ENCODE measurements at regions not wholly inside any gene's neighbourhood (a gene's known extent, or its start where the extent isn't known, plus 50 kb on each side); places are given as distances from the start of the nearest gene placed in this dataset.

GRCh38 chr12:113604666-113605065 is 133.0 kb upstream of the LHX5 start:
- DNase-seq, result no peak
- H3K4me1 ChIP-seq, result no peaks in the 10 kb centered on the region
- TF ChIP-seq EP300 (IDR thresholded peaks at IDR 0.05) (no peak), CTCF (IDR thresholded peaks at IDR 0.05) (no peak), POLR2AphosphoS5 (IDR thresholded peaks at IDR 0.05) (no peak), POLR2A (IDR thresholded peaks at IDR 0.05) (no peak)
- intact Hi-C loops (cut with DNase I), result no loop called here
- H3K4me3 ChIP-seq, result no peak overlapping the region
- H3K36me3 ChIP-seq, result no peaks in the 10 kb centered on the region
- peaks cover 0 to 28% (median 0%) of the 10 kb centered on the region in 3 donors for H3K27me3 ChIP-seq
- no peaks in the 10 kb centered on the region for H3K9me3 ChIP-seq
- no peak overlapping the region for H3K27ac ChIP-seq

DNA sequence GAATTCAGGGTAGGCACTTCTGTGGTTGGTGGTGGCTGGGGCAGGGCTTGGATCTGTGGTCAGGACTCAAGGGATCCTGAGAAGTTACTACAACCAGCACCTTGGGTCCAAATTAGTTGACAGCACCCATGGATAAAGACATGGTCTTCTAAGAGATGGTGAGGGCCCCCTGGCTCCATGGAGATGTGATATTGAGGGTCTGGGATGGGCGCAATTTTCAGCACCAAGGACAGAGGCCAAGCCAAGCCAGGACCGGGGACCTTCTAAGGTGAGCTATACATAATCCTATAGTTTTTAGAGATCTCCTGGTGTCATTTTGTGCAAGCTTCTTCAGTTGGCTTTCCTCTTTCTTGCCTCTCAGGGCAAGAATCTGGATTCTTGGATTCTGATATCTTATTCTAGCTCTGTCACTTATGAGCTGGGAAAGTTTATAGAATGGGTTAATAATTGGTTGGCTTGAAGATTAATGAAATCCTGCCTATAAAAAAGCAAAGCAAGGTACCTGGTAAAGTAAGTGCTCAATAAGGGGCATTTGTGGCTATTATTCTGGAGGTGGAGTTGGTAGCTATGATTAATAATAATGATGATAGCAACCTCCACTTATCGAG is 130.1 kb upstream of the LHX5 start:
- WGBS, 2 donors, result 44 to 56% methylated on average over 3 of the region's 3 CpGs
- Histone ChIP-seq H3K4me1 (no peaks in the 10 kb centered on the region), H3K36me3 (no peaks in the 10 kb centered on the region), H3K27ac (no peak overlapping the region), H3K27me3 (peaks cover 0 to 13% (median 0%) of the 10 kb centered on the region in 3 donors), H3K4me3 (no peak overlapping the region), H3K9me3 (no peaks in the 10 kb centered on the region)
- TF ChIP-seq CTCF (IDR thresholded peaks at IDR 0.05), result no peak
- TF ChIP-seq EP300 (IDR thresholded peaks at IDR 0.05), result no peak
- TF ChIP-seq POLR2A (IDR thresholded peaks at IDR 0.05), result no peak
- no peak for TF ChIP-seq POLR2AphosphoS5 (IDR thresholded peaks at IDR 0.05)
- intact Hi-C loops (cut with DNase I), result no loop called here
- DNase-seq, result no peak

- no peaks in the 10 kb centered on the region for H3K4me1 ChIP-seq
- peaks cover 0 to 26% (median 0%) of the 10 kb centered on the region in 3 donors for H3K27me3 ChIP-seq
- H3K36me3 ChIP-seq, result no peaks in the 10 kb centered on the region
- H3K9me3 ChIP-seq, result peaks cover 0 to 6% (median 2%) of the 10 kb centered on the region in 4 donors
- no peak overlapping the region for H3K4me3 ChIP-seq
- intact Hi-C loops (cut with DNase I), result no loop called here
- no peak for TF ChIP-seq CTCF (IDR thresholded peaks at IDR 0.05)
- DNase-seq, result no peak
- WGBS, 2 donors, result 65 to 66% methylated on average over 11 of the region's 11 CpGs
- no peak overlapping the region for H3K27ac ChIP-seq
Observed at GRCh38 chr12:113598815-113599406, 127.2 kb upstream of the LHX5 start.

DNA sequence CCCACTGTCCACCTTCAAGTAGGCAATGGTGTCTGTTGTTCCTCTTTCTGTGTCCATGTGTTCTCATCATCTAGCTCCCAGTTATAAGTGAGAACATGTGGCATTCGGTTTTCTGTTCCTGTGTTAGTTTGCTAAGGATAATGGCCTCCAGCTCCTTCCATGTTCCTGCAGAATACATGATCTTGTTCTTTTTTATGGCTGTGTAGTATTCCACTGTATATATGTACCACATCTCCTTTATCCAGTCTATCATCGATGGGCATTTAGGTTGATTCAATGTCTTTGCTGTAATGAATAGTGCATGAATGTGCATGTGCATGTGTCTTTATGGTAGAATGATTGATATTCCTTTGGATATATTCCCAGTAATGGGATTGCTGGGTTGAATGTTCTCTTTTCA is 123.3 kb upstream of the LHX5 start:
- H3K4me1 ChIP-seq, result no peaks in the 10 kb centered on the region
- H3K36me3 ChIP-seq, result no peaks in the 10 kb centered on the region
- no peak overlapping the region for H3K27ac ChIP-seq
- no peak for DNase-seq
- TF ChIP-seq POLR2A (IDR thresholded peaks at IDR 0.05) (no peak), EP300 (IDR thresholded peaks at IDR 0.05) (no peak), POLR2AphosphoS5 (IDR thresholded peaks at IDR 0.05) (no peak), CTCF (IDR thresholded peaks at IDR 0.05) (no peak)
- intact Hi-C loops (cut with DNase I), result no loop called here
- peaks cover 5 to 51% (median 6%) of the 10 kb centered on the region in 3 donors for H3K27me3 ChIP-seq
- H3K4me3 ChIP-seq, result no peak overlapping the region
- 76 to 83% methylated on average over 2 of the region's 2 CpGs for WGBS, 2 donors
- H3K9me3 ChIP-seq, result peaks cover 0 to 6% (median 2%) of the 10 kb centered on the region in 4 donors

All from sigmoid colon (tissue), 6 donors.